Ovary (tissue), 1 donor: ENCODE measurements at regions not wholly inside any gene's neighbourhood (a gene's known extent, or its start where the extent isn't known, plus 50 kb on each side); places are given as distances from the start of the nearest gene placed in this dataset.

Source experiments
- EP300 ChIP-seq: sonication (generic); formaldehyde crosslinking; IDR thresholded peaks from one replicate; pipeline ENCODE4 v1.6.1; 2017; ENCODE audit warnings: antibody characterized with exemption
- POLR2A ChIP-seq: fragments of 450-650 bp; IDR thresholded peaks from one replicate; pipeline ENCODE4 v1.6.1; 2017; ENCODE audit warnings: antibody characterized with exemption, mild to moderate bottlenecking, moderate library complexity

DNA sequence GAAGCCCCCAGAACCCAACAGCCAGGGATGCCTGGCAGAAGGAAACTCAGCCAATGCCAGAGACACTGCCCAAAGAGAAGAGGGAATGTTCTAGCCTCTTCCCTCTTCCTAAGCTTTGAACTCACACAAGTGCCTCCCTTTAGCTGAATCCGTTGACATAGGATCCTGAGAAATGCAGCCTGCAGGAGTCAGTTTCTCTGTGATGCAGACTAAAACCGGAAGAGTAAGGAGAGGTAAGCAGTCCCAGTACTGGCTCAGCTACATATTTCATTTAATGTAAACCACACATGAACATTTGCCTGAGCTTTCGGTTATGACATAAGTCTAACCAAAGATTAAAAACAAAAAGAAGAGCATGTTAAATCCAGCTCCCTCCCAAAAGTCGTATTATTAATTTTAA, 768.7 kb downstream of the TBL1XR1 start:
- TF ChIP-seq EP300 (no peak), POLR2A (no peak)
